ENCODE measurements at regions not wholly inside any gene's neighbourhood (a gene's known extent, or its start where the extent isn't known, plus 50 kb on each side); places are given as distances from the start of the nearest gene placed in this dataset.

DNA sequence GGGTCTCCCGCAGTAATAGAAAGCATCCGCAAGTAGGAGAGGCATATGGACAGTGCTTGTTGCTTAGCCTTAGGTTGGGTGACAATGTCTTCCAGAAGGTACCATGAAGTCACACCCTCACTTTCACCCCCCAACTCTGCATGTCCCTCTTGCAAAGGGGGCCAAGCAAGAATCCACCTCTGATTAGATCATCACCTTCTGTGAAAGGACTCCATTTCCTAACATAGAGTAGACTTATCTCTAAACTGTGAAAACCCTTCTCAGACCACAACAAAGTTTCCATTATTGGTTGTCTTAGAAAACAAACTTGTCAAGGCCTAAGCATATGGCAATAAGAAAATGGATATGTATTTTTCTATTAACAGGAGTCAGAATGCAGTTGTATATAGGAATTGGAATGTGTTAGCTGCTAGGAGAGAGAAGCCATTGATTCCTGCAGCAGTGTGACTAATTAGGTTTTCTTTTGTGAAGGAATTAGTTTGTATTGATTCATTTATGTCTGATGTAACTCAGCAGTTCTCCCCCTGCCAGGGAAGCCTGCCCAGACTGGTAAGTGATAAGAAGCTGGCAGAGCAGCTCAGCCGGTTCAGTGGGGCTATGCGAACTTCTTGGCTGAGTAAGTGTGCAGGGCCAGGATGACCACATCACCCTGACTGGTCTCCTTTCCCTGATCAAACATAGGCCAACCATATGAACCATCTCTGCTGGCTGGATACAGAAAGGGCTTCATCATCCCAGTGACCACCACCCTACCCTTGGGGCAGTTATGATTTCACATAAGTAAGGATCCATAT is 107.3 kb upstream of the CCDC196 start:
- Mint-ChIP-seq H3K27me3 (ENCODE audit: low read depth) (peaks cover 70% of the 10 kb centered on the region), H3K4me3 (no peak overlapping the region), H3K4me1 (peaks cover 19% of the 10 kb centered on the region), H3K27ac (no peak overlapping the region), H3K9me3 (no peaks in the 10 kb centered on the region), H3K36me3 (no peaks in the 10 kb centered on the region)
- TF ChIP-seq CTCF (IDR thresholded peaks at IDR 0.05; ENCODE audit: unreplicated experiment), result no peak
- no peak for DNase-seq (ENCODE audit: low spot score in 2 of 2, unreplicated experiment in 2 of 2)

DNA sequence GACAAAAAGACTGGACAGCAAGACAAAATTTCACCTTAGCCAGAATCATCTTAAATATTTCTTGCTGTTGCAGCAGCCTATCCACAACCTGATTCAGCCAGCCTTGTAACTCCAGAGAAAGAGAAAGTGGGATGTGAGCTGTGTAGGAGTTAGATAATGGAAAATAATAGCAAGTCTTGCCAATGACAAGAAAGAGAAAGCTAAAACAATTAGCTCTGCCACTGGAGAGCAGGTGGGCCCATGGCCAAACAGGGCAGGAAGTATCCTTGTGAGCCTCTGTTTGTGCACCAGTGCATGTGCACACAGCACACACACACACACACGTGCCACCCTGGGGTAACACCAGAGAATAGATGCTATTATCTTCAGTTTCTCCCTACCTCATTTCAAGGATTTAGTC is 106.0 kb upstream of the CCDC196 start:
- no peak for DNase-seq (ENCODE audit: low spot score in 2 of 2, unreplicated experiment in 2 of 2)
- no peak for TF ChIP-seq CTCF (IDR thresholded peaks at IDR 0.05; ENCODE audit: unreplicated experiment)
- Mint-ChIP-seq H3K36me3 (no peaks in the 10 kb centered on the region), H3K9me3 (no peaks in the 10 kb centered on the region), H3K27me3 (ENCODE audit: low read depth) (peaks cover 66% of the 10 kb centered on the region), H3K4me1 (peaks cover 19% of the 10 kb centered on the region), H3K4me3 (no peak overlapping the region), H3K27ac (no peak overlapping the region)

GRCh38 chr14:66381755-66382154 is 104.4 kb upstream of the CCDC196 start:
- H3K9me3 Mint-ChIP-seq, result no peaks in the 10 kb centered on the region
- H3K4me1 Mint-ChIP-seq, result peaks cover 19% of the 10 kb centered on the region
- H3K36me3 Mint-ChIP-seq, result no peaks in the 10 kb centered on the region
- H3K4me3 Mint-ChIP-seq, result no peak overlapping the region
- no peak for TF ChIP-seq CTCF (IDR thresholded peaks at IDR 0.05; ENCODE audit: unreplicated experiment)
- peaks cover 68% of the 10 kb centered on the region for H3K27me3 Mint-ChIP-seq (ENCODE audit: low read depth)
- DNase-seq (ENCODE audit: low spot score in 2 of 2, unreplicated experiment in 2 of 2), result no peak
- no peak overlapping the region for H3K27ac Mint-ChIP-seq

GRCh38 chr14:66383257-66383656 is 102.9 kb upstream of the CCDC196 start:
- DNase-seq (ENCODE audit: low spot score in 2 of 2, unreplicated experiment in 2 of 2), result no peak
- Mint-ChIP-seq H3K27me3 (ENCODE audit: low read depth) (peaks cover 66% of the 10 kb centered on the region), H3K4me1 (peaks cover 19% of the 10 kb centered on the region), H3K27ac (no peak overlapping the region), H3K36me3 (no peaks in the 10 kb centered on the region), H3K4me3 (no peak overlapping the region), H3K9me3 (no peaks in the 10 kb centered on the region)
- TF ChIP-seq CTCF (IDR thresholded peaks at IDR 0.05; ENCODE audit: unreplicated experiment), result no peak

DNA sequence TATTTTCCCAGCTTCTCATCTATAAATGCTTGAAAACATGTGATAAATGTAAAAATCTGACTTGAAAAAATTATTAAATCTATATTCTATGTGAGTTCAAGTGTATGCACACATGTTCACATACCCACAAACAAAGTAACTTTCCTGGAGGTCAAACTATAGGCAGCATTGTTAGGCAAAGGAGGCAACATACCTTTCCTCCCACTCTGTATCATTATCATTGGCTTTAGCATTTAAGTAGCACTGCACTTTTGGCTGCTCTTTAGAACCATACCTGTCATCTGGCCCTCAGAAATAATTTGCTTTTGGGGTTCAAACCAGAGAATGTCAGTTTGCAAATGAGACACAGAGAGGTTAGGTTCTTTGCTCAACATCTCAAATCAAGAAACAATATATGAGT is 102.4 kb upstream of the CCDC196 start:
- Mint-ChIP-seq H3K27ac (no peak overlapping the region), H3K27me3 (ENCODE audit: low read depth) (peaks cover 69% of the 10 kb centered on the region), H3K4me3 (no peak overlapping the region), H3K36me3 (no peaks in the 10 kb centered on the region), H3K9me3 (no peaks in the 10 kb centered on the region), H3K4me1 (peaks cover 19% of the 10 kb centered on the region)
- no peak for TF ChIP-seq CTCF (IDR thresholded peaks at IDR 0.05; ENCODE audit: unreplicated experiment)
- DNase-seq (ENCODE audit: low spot score in 2 of 2, unreplicated experiment in 2 of 2), result no peak
